Lower lobe of right lung (tissue), 2 donors: ENCODE measurements at regions not wholly inside any gene's neighbourhood (a gene's known extent, or its start where the extent isn't known, plus 50 kb on each side); places are given as distances from the start of the nearest gene placed in this dataset.

ENCODE experiments used
- ATAC-seq, 2 donors: fragments of 200-7000 bp; cut with Tn5 transposase; one replicate each; pipeline ENCODE4 v1.9.1; 2020 to 2022; ENCODE audit warnings: mild to moderate bottlenecking in 2 of 2, moderate library complexity in 2 of 2
- DNase-seq: peaks from one replicate; pipeline ENCODE4 v3.0.0-alpha.2; 2020
- H3K27ac ChIP-seq: fragments of 200-600 bp; one replicate; pipeline ENCODE4 v1.8.0; 2022
- H3K27me3 ChIP-seq: fragments of 200-600 bp; one replicate; pipeline ENCODE4 v1.8.0; 2022; ENCODE audit warnings: low read depth
- H3K36me3 ChIP-seq: fragments of 200-600 bp; one replicate; pipeline ENCODE4 v1.8.0; 2022; ENCODE audit warnings: mild to moderate bottlenecking
- H3K4me1 ChIP-seq: fragments of 200-600 bp; one replicate; pipeline ENCODE4 v1.8.0; 2022
- H3K4me3 ChIP-seq: fragments of 200-600 bp; one replicate; pipeline ENCODE4 v1.8.0; 2022; ENCODE audit warnings: mild to moderate bottlenecking
- H3K9me3 ChIP-seq: fragments of 200-600 bp; one replicate; pipeline ENCODE4 v1.8.0; 2022
- intact Hi-C: fragments of 100-400 bp; cut with DNase I; formaldehyde crosslinking; loops from one replicate; pipeline ENCODE4 v1.11.0; 2022
- TF ChIP-seq, protein P1 (sequence below): fragments of 200-600 bp; IDR thresholded peaks from one replicate; pipeline ENCODE4 v1.8.0; 2022; ENCODE audit warnings: antibody characterized with exemption, mild to moderate bottlenecking
- donor health status: DM: no; HTN: yes; CAD: no; lungs with severe emphysema.

DNA sequence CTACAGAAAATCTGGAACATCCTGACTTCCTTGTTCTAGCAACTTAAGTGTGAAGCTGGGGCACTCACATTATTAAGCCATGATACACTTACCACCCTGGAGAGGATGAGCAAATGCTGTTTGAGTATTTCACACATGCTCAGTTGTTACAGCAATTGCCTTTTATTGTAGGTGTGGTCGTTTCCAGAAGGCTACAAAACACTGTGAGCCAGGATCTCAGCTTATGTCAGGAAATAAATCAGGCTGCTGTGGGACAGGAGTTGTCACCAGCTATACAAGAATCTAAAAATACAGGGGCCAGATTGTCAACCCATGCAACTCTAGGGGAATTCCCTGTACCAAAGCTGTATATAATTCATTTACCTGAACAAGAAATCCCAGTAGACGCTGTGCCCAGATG is 273.3 kb upstream of the SP4 start:
- Histone ChIP-seq H3K9me3 (no peaks in the 10 kb centered on the region), H3K36me3 (no peaks in the 10 kb centered on the region), H3K27me3 (no peaks in the 10 kb centered on the region), H3K4me1 (no peaks in the 10 kb centered on the region), H3K4me3 (no peak overlapping the region), H3K27ac (no peak overlapping the region)
- intact Hi-C loops, result no loop called here
- ATAC-seq (no peak), DNase-seq (no peak)
- TF ChIP-seq, protein P1, sequence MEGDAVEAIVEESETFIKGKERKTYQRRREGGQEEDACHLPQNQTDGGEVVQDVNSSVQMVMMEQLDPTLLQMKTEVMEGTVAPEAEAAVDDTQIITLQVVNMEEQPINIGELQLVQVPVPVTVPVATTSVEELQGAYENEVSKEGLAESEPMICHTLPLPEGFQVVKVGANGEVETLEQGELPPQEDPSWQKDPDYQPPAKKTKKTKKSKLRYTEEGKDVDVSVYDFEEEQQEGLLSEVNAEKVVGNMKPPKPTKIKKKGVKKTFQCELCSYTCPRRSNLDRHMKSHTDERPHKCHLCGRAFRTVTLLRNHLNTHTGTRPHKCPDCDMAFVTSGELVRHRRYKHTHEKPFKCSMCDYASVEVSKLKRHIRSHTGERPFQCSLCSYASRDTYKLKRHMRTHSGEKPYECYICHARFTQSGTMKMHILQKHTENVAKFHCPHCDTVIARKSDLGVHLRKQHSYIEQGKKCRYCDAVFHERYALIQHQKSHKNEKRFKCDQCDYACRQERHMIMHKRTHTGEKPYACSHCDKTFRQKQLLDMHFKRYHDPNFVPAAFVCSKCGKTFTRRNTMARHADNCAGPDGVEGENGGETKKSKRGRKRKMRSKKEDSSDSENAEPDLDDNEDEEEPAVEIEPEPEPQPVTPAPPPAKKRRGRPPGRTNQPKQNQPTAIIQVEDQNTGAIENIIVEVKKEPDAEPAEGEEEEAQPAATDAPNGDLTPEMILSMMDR, result no peak

DNA sequence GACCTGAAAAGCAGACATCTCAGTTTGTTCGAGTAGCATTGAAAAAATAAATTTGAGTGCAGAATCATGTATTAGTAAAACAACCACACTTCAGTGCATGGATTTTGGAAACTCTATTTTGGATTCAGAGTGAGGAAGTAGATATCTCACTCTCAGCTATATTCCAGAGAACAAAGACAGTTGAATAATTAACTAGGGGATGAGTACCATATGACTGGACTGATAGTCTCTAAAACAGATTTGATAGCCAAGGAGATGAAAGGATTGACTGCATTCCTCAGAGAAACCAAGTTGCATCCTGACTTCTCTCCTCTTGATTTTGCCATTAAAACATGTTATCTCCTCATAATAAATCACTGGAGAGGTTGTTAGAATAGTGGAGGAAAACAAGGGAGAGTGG is 268.4 kb upstream of the SP4 start:
- no peak for DNase-seq
- intact Hi-C loops, result no loop called here
- H3K4me3 ChIP-seq, result no peak overlapping the region

DNA sequence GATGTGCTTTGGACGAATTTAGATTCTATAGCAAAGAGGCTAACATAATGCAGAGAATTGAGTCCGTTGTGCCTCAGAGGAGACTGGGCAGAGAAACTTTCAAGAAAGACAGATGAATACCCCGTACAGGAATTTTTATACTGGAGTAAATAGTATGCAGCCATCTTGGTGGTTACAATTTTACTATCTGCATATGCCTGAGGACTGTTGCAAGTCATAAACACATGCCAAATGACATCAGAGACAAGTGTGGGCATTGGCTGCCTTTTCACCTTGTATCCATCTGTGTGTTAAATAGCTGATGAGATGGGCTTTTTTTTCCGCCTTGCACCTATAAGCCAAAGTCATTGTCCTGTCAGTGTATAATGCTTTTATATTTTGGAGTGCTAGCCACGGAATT is 267.5 kb upstream of the SP4 start:
- TF ChIP-seq, protein P1, result no peak
- DNase-seq (no peak), ATAC-seq (no peak)
- H3K9me3 ChIP-seq, result no peaks in the 10 kb centered on the region
- intact Hi-C loops, result no loop called here
- H3K27me3 ChIP-seq, result no peaks in the 10 kb centered on the region
- no peaks in the 10 kb centered on the region for H3K36me3 ChIP-seq
- H3K4me1 ChIP-seq, result no peaks in the 10 kb centered on the region
- no peak overlapping the region for H3K27ac ChIP-seq
- no peak overlapping the region for H3K4me3 ChIP-seq

More for the DNA sequence above, 268.4 kb upstream of the SP4 start:
- Histone ChIP-seq H3K27ac (no peak overlapping the region), H3K9me3 (no peaks in the 10 kb centered on the region), H3K36me3 (no peaks in the 10 kb centered on the region), H3K27me3 (no peaks in the 10 kb centered on the region), H3K4me1 (no peaks in the 10 kb centered on the region)
- ATAC-seq, result no peak
- TF ChIP-seq, protein P1, result no peak

DNA sequence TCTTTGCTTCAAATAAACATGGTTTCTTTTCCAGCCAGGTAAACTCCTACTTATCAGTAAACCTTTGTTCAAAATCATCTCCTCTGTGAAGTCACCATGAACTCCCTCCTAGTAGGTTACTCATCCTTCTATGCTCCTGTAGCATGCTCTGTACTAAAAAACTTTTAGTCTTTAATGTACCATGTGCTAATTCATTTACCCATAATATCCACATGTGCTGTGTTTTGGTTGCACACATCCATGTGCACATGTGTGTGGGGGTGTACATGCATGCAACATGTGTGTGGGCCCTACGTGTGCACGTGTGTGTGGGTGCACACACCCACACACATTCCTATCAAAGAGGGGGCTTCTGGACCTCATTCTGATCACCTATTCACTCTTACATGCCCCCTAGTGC is 259.9 kb upstream of the SP4 start:
- H3K27ac ChIP-seq, result no peak overlapping the region
- H3K36me3 ChIP-seq, result no peaks in the 10 kb centered on the region
- H3K4me3 ChIP-seq, result no peak overlapping the region
- no peak for ATAC-seq
- no peak for DNase-seq
- intact Hi-C loops, result no loop called here
- H3K4me1 ChIP-seq, result no peaks in the 10 kb centered on the region
- no peaks in the 10 kb centered on the region for H3K9me3 ChIP-seq
- peaks cover 27% of the 10 kb centered on the region for H3K27me3 ChIP-seq
- TF ChIP-seq, protein P1, result no peak

DNA sequence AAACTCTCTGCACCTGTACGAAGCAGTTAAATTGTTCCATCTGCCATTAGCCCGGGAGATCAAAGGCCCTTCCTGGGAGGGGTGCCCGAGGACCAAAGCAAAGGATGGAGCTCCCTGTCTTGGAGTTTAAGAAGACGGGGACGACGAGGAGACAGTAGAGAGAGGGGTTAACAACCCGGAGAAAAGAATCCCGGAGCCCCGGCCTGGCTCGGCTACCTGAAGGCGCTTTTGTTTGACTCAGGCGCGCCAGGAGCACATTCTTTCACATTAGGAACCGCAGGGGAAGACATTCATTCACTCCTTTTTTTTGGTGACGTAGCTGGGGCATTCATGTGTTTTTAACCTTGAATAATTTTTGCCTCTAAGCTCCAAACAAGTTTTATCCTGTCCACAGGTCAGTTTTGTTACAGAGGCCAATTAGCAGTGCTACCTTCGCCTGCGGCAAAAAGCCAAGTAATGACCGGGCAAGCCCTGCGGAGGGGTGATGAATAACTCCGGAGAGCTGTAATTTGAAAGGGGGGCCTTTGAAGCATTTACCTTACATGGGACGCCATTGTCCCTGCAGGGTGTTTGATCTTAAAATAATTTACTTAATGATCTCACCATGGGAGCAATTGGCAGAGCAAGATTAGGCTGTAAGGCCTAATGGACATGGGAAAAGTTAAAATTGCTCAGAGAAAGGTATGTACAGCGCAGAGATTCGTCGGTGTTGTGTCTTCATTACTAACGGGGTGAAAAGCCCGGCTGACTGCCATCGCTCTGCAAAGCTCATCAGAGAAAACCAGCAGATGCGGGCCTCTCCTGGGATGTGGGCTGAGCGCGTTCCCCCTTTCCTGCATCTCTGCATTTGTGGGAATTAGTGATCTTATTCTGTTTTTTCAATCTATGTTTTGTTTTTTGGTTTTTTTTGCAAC is 258.0 kb upstream of the SP4 start:
- ATAC-seq (no peak), DNase-seq (no peak)
- peaks cover 27% of the 10 kb centered on the region for H3K27me3 ChIP-seq
- no peaks in the 10 kb centered on the region for H3K36me3 ChIP-seq
- TF ChIP-seq, protein P1, result no peak
- H3K4me3 ChIP-seq, result no peak overlapping the region
- H3K4me1 ChIP-seq, result no peaks in the 10 kb centered on the region
- intact Hi-C loops, result no loop called here
- no peak overlapping the region for H3K27ac ChIP-seq
- H3K9me3 ChIP-seq, result no peaks in the 10 kb centered on the region
